Mammary epithelial cell (primary cell): ENCODE measurements at regions not wholly inside any gene's neighbourhood (a gene's known extent, or its start where the extent isn't known, plus 50 kb on each side); places are given as distances from the start of the nearest gene placed in this dataset.

Experiments used
- CTCF ChIP-seq, 2 donors: IDR thresholded peaks in 1 of 2; conservative IDR thresholded peaks in 1 of 2; 2 replicates each; pipeline ENCODE4 v1.5.1; 2011 to 2012; ENCODE audit warnings: inconsistent platforms in 2 of 2, low read length in 2 of 2, mild to moderate bottlenecking in 2 of 2, control low read depth in 1 of 2, low read depth in 1 of 2; ENCODE audit not compliant: insufficient read depth in 1 of 2; ENCODE audit errors: extremely low read depth in 1 of 2
- EZH2 ChIP-seq: IDR thresholded peaks from 2 replicates; pipeline ENCODE4 v1.6.1; 2012; ENCODE audit warnings: low read length, inconsistent platforms, borderline replicate concordance

GRCh38 chr16:52052818-52053217 is 494.1 kb downstream of the TOX3 start:
- TF ChIP-seq CTCF (conservative IDR thresholded peaks at IDR 0.05 in 1 of 2, IDR thresholded peaks at IDR 0.05 in 1 of 2; ENCODE audit: extremely low read depth in 1 of 2, insufficient read depth in 1 of 2, low read depth in 1 of 2, low read length in 2 of 2) (no peak), EZH2 (no peak)
